HepG2 (cell line): ENCODE measurements at regions not wholly inside any gene's neighbourhood (a gene's known extent, or its start where the extent isn't known, plus 50 kb on each side); places are given as distances from the start of the nearest gene placed in this dataset.

Experiments used
- ATAC-seq: fragments of 200-7000 bp; cut with Tn5 transposase; 3 replicates; pipeline ENCODE4 v1.9.1; 2020; ENCODE audit warnings: mild to moderate bottlenecking, moderate library complexity
- BruUV-seq: library from RNA; stranded (reverse); fragments of 400-500 nt; replicated peaks from 2 replicates; lab custom pipeline; 2021; lab: Mats Ljungman, UMichigan
- CTCF ChIA-PET: fragments of 300-600 bp; formaldehyde crosslinking; extraction: SDS; loops from one replicate; lab custom pipeline; 2021; ENCODE audit warnings: low total read pairs, inconsistent platforms, low intra/inter-chr PET ratio; lab: Yijun Ruan, JAX
- POLR2A ChIA-PET: fragments of 350-600 bp; sonication (Branson Sonifier 250); formaldehyde crosslinking; loops from one replicate; lab custom pipeline; 2020; ENCODE audit warnings: antibody characterized with exemption, inconsistent platforms; lab: Yijun Ruan, JAX
- DNase-seq: peaks from one replicate; pipeline ENCODE4 v3.0.0-alpha.2; 2015; ENCODE audit warnings: low spot score
- FAIRE-seq: peaks from 3 replicates; lab custom pipeline; 2011; peaks lifted over from hg19 to GRCh38; lab: Jason Lieb, UNC
- H2AFZ ChIP-seq: one replicate; pipeline ENCODE4 v1.6.1; 2011; ENCODE audit warnings: low read length, inconsistent platforms
- H3K27ac ChIP-seq: fragments of 300-600 bp; 3 replicates; pipeline ENCODE4 v1.8.0; 2011; ENCODE audit warnings: mixed run types, mild to moderate bottlenecking, mixed read lengths, low read length, inconsistent platforms; ENCODE audit not compliant: insufficient read depth; ENCODE audit errors: extremely low read length
- H3K27me3 ChIP-seq, 2 experiments: fragments of 200-600 bp in 1 of 2; 2 replicates in 1 of 2; 3 replicates in 1 of 2; pipeline versions ENCODE4 v1.6.0 to v1.8.0; 2011; ENCODE audit warnings: low read length in 2 of 2, mild to moderate bottlenecking in 2 of 2, moderate library complexity in 2 of 2, inconsistent platforms in 1 of 2; ENCODE audit not compliant: insufficient read depth in 2 of 2, control insufficient read depth in 1 of 2
- H3K36me3 ChIP-seq, 2 experiments: fragments of 200-600 bp in 1 of 2; replicated peaks in 1 of 2; 2 replicates in 1 of 2; 3 replicates in 1 of 2; pipeline versions ENCODE4 v1.5.1 to v1.8.0; 2011; ENCODE audit warnings: low read length in 2 of 2, inconsistent platforms in 1 of 2; ENCODE audit not compliant: insufficient read depth in 2 of 2, control insufficient read depth in 1 of 2
- H3K4me1 ChIP-seq: 2 replicates; pipeline ENCODE4 v1.5.1; 2012; ENCODE audit warnings: low read length, inconsistent platforms; ENCODE audit not compliant: insufficient read depth
- H3K4me2 ChIP-seq: 2 replicates; pipeline ENCODE4 v1.6.0; 2011; ENCODE audit warnings: low read depth, low read length, inconsistent platforms
- H3K4me3 ChIP-seq, 3 experiments: fragments of 200-600 bp in 1 of 3; sonication (generic), shearing (Covaris generic) in 1 of 3; replicated peaks in 1 of 3; 2 replicates each; pipeline ENCODE4 v1.5.1; 2011 to 2016; ENCODE audit warnings: low read length in 3 of 3, inconsistent platforms in 2 of 3, low read depth in 2 of 3, mild to moderate bottlenecking in 2 of 3, control low read depth in 1 of 3, mixed read lengths in 1 of 3; ENCODE audit not compliant: insufficient read depth in 1 of 3
- H3K79me2 ChIP-seq: one replicate; pipeline ENCODE4 v1.6.1; 2011; ENCODE audit warnings: low read length, inconsistent platforms; ENCODE audit not compliant: insufficient read depth
- H3K9ac ChIP-seq: 2 replicates; pipeline ENCODE4 v1.6.0; 2011; ENCODE audit warnings: mild to moderate bottlenecking, low read depth, low read length, inconsistent platforms; ENCODE audit not compliant: insufficient read depth
- H3K9me3 ChIP-seq: 2 replicates; pipeline ENCODE4 v1.5.1; 2012; ENCODE audit warnings: mild to moderate bottlenecking, low read length
- H4K20me1 ChIP-seq: 2 replicates; pipeline ENCODE4 v1.6.0; 2011; ENCODE audit warnings: inconsistent platforms, mild to moderate bottlenecking, low read length, moderate library complexity; ENCODE audit not compliant: insufficient read depth
- AHDC1 ChIP-seq: sonication (generic); formaldehyde crosslinking; IDR thresholded peaks from 2 replicates; pipeline ENCODE4 v1.5.1; 2020; ENCODE audit warnings: mild to moderate bottlenecking, missing genetic modification reagents, borderline replicate concordance
- IRX3 ChIP-seq: sonication (generic); formaldehyde crosslinking; IDR thresholded peaks from 2 replicates; pipeline ENCODE4 v1.8.1; 2023; ENCODE audit warnings: mild to moderate bottlenecking, low read depth, missing genetic modification reagents, borderline replicate concordance
- ISL2 ChIP-seq: sonication (generic); formaldehyde crosslinking; IDR thresholded peaks from 2 replicates; pipeline ENCODE4 v1.5.0; 2020; ENCODE audit warnings: missing genetic modification reagents
- MIXL1 ChIP-seq: IDR thresholded peaks from 2 replicates; pipeline ENCODE4 v1.6.1; 2016
- PLRG1 ChIP-seq: fragments of 450-650 bp; conservative IDR thresholded peaks from 2 replicates; pipeline ENCODE4 v1.6.1; 2016
- REXO4 ChIP-seq: sonication (generic); formaldehyde crosslinking; IDR thresholded peaks from 2 replicates; pipeline ENCODE4 v1.8.0; 2022; ENCODE audit warnings: missing genetic modification reagents, mild to moderate bottlenecking, borderline replicate concordance
- ZNF292 ChIP-seq: sonication (generic); formaldehyde crosslinking; IDR thresholded peaks from 2 replicates; pipeline ENCODE4 v1.8.1; 2022; ENCODE audit warnings: mild to moderate bottlenecking, low read depth, missing genetic modification reagents, borderline replicate concordance
- ZNF383 ChIP-seq: sonication (generic); formaldehyde crosslinking; IDR thresholded peaks from 2 replicates; pipeline ENCODE4 v1.4.0; 2020; ENCODE audit warnings: missing genetic modification reagents, mild to moderate bottlenecking, borderline replicate concordance
- ZNF549 ChIP-seq: sonication (generic); formaldehyde crosslinking; IDR thresholded peaks from 2 replicates; pipeline ENCODE4 v1.5.0; 2020; ENCODE audit warnings: missing genetic modification reagents
- WGBS: methylation state at CpG from one replicate; pipeline ENCODE4 v1.1.6; 2017; ENCODE audit warnings: low lambda C conversion rate; 5-methylcytosine and 5-hydroxymethylcytosine counted together
- in situ Hi-C: cut with HindIII; loops from 2 replicates; pipeline ENCODE4 v1.10.0; 2017; ENCODE audit warnings: low pct_unique_long_range_greater_than_20kb; ENCODE audit not compliant: extremely low pct_ligation_motif_present
- intact Hi-C: fragments of 100-400 bp; cut with micrococcal nuclease; formaldehyde crosslinking; loops from one replicate; pipeline ENCODE4 v1.10.0; 2022; ENCODE audit not compliant: unreplicated experiment
- TF ChIP-seq, protein P1 (sequence below): IDR thresholded peaks from 2 replicates; pipeline ENCODE4 v1.4.0; 2020; ENCODE audit warnings: mild to moderate bottlenecking, missing genetic modification reagents
- TF ChIP-seq, protein P2 (sequence below): IDR thresholded peaks from 2 replicates; pipeline ENCODE4 v1.6.1; 2018; ENCODE audit warnings: missing genetic modification reagents

- peak; percentile 72 for ATAC-seq
- Histone ChIP-seq H2AFZ (no peak overlapping the region), H3K9me3 (no peaks in the 10 kb centered on the region), H3K4me3 (peak overlapping the region in 2 of 3 experiments; percentile 1 to 5; a peak in 1 of 6 replicates), H4K20me1 (no peaks in the 10 kb centered on the region), H3K4me1 (peaks cover 47% of the 10 kb centered on the region), H3K36me3 (no peaks in the 10 kb centered on the region), H3K27me3 (no peaks in the 10 kb centered on the region), H3K79me2 (no peaks in the 10 kb centered on the region), H3K27ac (no peak overlapping the region), H3K4me2 (peak overlapping the region; percentile 42), H3K9ac (no peak overlapping the region; the same call in 1 of the 2 replicates)
- in situ Hi-C loops (no loop called here), intact Hi-C loops (no loop called here)
- WGBS = 75% methylated on average over 1 of the region's 1 CpG
- ChIA-PET POLR2A (no interaction called here), CTCF (no interaction called here)
- BruUV-seq = no TSS peak
- FAIRE-seq = peak; percentile 42
- DNase-seq = peak; percentile 62
- TF ChIP-seq ZNF292 (CRISPR knock-in tag) (no peak), ZNF549 (no peak), PLRG1 (no peak), IRX3 (CRISPR knock-in tag) (no peak), REXO4 (CRISPR knock-in tag) (no peak), ZNF383 (CRISPR knock-in tag) (no peak), AHDC1 (CRISPR knock-in tag) (peak; percentile 41; the same call in 1 of the 2 replicates), ISL2 (CRISPR knock-in tag) (peak; percentile 66; the same call in 1 of the 2 replicates), MIXL1 (CRISPR knock-in tag) (peak; percentile 81)
- TF ChIP-seq, protein P1, sequence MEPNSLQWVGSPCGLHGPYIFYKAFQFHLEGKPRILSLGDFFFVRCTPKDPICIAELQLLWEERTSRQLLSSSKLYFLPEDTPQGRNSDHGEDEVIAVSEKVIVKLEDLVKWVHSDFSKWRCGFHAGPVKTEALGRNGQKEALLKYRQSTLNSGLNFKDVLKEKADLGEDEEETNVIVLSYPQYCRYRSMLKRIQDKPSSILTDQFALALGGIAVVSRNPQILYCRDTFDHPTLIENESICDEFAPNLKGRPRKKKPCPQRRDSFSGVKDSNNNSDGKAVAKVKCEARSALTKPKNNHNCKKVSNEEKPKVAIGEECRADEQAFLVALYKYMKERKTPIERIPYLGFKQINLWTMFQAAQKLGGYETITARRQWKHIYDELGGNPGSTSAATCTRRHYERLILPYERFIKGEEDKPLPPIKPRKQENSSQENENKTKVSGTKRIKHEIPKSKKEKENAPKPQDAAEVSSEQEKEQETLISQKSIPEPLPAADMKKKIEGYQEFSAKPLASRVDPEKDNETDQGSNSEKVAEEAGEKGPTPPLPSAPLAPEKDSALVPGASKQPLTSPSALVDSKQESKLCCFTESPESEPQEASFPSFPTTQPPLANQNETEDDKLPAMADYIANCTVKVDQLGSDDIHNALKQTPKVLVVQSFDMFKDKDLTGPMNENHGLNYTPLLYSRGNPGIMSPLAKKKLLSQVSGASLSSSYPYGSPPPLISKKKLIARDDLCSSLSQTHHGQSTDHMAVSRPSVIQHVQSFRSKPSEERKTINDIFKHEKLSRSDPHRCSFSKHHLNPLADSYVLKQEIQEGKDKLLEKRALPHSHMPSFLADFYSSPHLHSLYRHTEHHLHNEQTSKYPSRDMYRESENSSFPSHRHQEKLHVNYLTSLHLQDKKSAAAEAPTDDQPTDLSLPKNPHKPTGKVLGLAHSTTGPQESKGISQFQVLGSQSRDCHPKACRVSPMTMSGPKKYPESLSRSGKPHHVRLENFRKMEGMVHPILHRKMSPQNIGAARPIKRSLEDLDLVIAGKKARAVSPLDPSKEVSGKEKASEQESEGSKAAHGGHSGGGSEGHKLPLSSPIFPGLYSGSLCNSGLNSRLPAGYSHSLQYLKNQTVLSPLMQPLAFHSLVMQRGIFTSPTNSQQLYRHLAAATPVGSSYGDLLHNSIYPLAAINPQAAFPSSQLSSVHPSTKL (CRISPR knock-in tag) = peak; percentile 97
- TF ChIP-seq, protein P2, sequence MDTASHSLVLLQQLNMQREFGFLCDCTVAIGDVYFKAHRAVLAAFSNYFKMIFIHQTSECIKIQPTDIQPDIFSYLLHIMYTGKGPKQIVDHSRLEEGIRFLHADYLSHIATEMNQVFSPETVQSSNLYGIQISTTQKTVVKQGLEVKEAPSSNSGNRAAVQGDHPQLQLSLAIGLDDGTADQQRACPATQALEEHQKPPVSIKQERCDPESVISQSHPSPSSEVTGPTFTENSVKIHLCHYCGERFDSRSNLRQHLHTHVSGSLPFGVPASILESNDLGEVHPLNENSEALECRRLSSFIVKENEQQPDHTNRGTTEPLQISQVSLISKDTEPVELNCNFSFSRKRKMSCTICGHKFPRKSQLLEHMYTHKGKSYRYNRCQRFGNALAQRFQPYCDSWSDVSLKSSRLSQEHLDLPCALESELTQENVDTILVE (CRISPR knock-in tag) = peak; percentile 59; the same call in 1 of the 2 replicates
These were observed 55.0 kb upstream of the SI start for GRCh38 chr3:165133188-165133899.
